ENCODE measurements at regions not wholly inside any gene's neighbourhood (a gene's known extent, or its start where the extent isn't known, plus 50 kb on each side); places are given as distances from the start of the nearest gene placed in this dataset.
"Not testable (repeated sequence)": the region's sequence is repeated elsewhere in the genome, so short reads cannot be mapped to it uniquely, and the experiment has no call there.

- no peak overlapping the region for H3K27ac ChIP-seq (ENCODE audit: low read depth, low read length)
- no peaks in the 10 kb centered on the region for H3K27me3 ChIP-seq (ENCODE audit: control insufficient read depth in 5 of 5, insufficient read depth in 4 of 5, low read length in 5 of 5)
- no peaks in the 10 kb centered on the region for H3K36me3 ChIP-seq (ENCODE audit: control insufficient read depth in 5 of 5, insufficient read depth in 5 of 5, low read length in 5 of 5)
- H3K9ac ChIP-seq (ENCODE audit: low read length in 5 of 5) = no peak overlapping the region
- H3K4me1 ChIP-seq (ENCODE audit: control insufficient read depth in 5 of 5, insufficient read depth in 5 of 5, low read length in 5 of 5) = no peaks in the 10 kb centered on the region
- no peak overlapping the region for H3K4me3 ChIP-seq (ENCODE audit: low read depth in 1 of 5, low read length in 5 of 5)
- no peaks in the 10 kb centered on the region for H3K9me3 ChIP-seq (ENCODE audit: control insufficient read depth in 5 of 5, low read length in 5 of 5)
Observed at GRCh38 chr13:70995338-70995737, 871.7 kb downstream of the DACH1 start.

- no peak overlapping the region for H3K9ac ChIP-seq (ENCODE audit: low read length in 5 of 5)
- no peaks in the 10 kb centered on the region for H3K9me3 ChIP-seq (ENCODE audit: control insufficient read depth in 5 of 5, low read length in 5 of 5)
- no peaks in the 10 kb centered on the region for H3K4me1 ChIP-seq (ENCODE audit: control insufficient read depth in 5 of 5, insufficient read depth in 5 of 5, low read length in 5 of 5)
- H3K27ac ChIP-seq (ENCODE audit: low read depth, low read length) = no peak overlapping the region
- H3K36me3 ChIP-seq (ENCODE audit: control insufficient read depth in 5 of 5, insufficient read depth in 5 of 5, low read length in 5 of 5) = no peaks in the 10 kb centered on the region
- H3K4me3 ChIP-seq (ENCODE audit: low read depth in 1 of 5, low read length in 5 of 5) = no peak overlapping the region
- H3K27me3 ChIP-seq (ENCODE audit: control insufficient read depth in 5 of 5, insufficient read depth in 4 of 5, low read length in 5 of 5) = no peaks in the 10 kb centered on the region
Observed at GRCh38 chr13:70994191-70994590, 872.8 kb downstream of the DACH1 start.

GRCh38 chr13:70987043-70987442, 878.8 kb upstream of the KLHL1 start:
- H3K4me1 ChIP-seq (ENCODE audit: control insufficient read depth in 5 of 5, insufficient read depth in 5 of 5, low read length in 5 of 5) = no peaks in the 10 kb centered on the region
- H3K27ac ChIP-seq (ENCODE audit: low read depth, low read length) = no peak overlapping the region
- H3K9ac ChIP-seq (ENCODE audit: low read length in 5 of 5) = no peak overlapping the region
- no peaks in the 10 kb centered on the region for H3K36me3 ChIP-seq (ENCODE audit: control insufficient read depth in 5 of 5, insufficient read depth in 5 of 5, low read length in 5 of 5)
- H3K9me3 ChIP-seq (ENCODE audit: control insufficient read depth in 5 of 5, low read length in 5 of 5) = peaks cover 0 to 2% (median 0%) of the 10 kb centered on the region in 5 donors
- H3K27me3 ChIP-seq (ENCODE audit: control insufficient read depth in 5 of 5, insufficient read depth in 4 of 5, low read length in 5 of 5) = no peaks in the 10 kb centered on the region
- H3K4me3 ChIP-seq (ENCODE audit: low read depth in 1 of 5, low read length in 5 of 5) = no peak overlapping the region

GRCh38 chr13:70985371-70985770, 877.1 kb upstream of the KLHL1 start:
- Histone ChIP-seq H3K36me3 (ENCODE audit: control insufficient read depth in 5 of 5, insufficient read depth in 5 of 5, low read length in 5 of 5) (no peaks in the 10 kb centered on the region), H3K9me3 (ENCODE audit: control insufficient read depth in 5 of 5, low read length in 5 of 5) (peaks cover 0 to 2% (median 0%) of the 10 kb centered on the region in 5 donors), H3K27me3 (ENCODE audit: control insufficient read depth in 5 of 5, insufficient read depth in 4 of 5, low read length in 5 of 5) (no peaks in the 10 kb centered on the region), H3K27ac (ENCODE audit: low read depth, low read length) (no peak overlapping the region), H3K4me1 (ENCODE audit: control insufficient read depth in 5 of 5, insufficient read depth in 5 of 5, low read length in 5 of 5) (no peaks in the 10 kb centered on the region), H3K4me3 (ENCODE audit: low read depth in 1 of 5, low read length in 5 of 5) (no peak overlapping the region), H3K9ac (ENCODE audit: low read length in 5 of 5) (no peak overlapping the region)

- not testable (repeated sequence) for H3K27me3 ChIP-seq (ENCODE audit: control insufficient read depth in 5 of 5, insufficient read depth in 4 of 5, low read length in 5 of 5); H3K9ac ChIP-seq (ENCODE audit: low read length in 5 of 5); H3K9me3 ChIP-seq (ENCODE audit: control insufficient read depth in 5 of 5, low read length in 5 of 5); H3K27ac ChIP-seq (ENCODE audit: low read depth, low read length); H3K4me3 ChIP-seq (ENCODE audit: low read depth in 1 of 5, low read length in 5 of 5); H3K36me3 ChIP-seq (ENCODE audit: control insufficient read depth in 5 of 5, insufficient read depth in 5 of 5, low read length in 5 of 5); H3K4me1 ChIP-seq (ENCODE audit: control insufficient read depth in 5 of 5, insufficient read depth in 5 of 5, low read length in 5 of 5)
Observed at GRCh38 chr13:70981219-70981618, 873.0 kb upstream of the KLHL1 start.

- no peak overlapping the region for H3K4me3 ChIP-seq (ENCODE audit: low read depth in 1 of 5, low read length in 5 of 5)
- no peaks in the 10 kb centered on the region for H3K9me3 ChIP-seq (ENCODE audit: control insufficient read depth in 5 of 5, low read length in 5 of 5)
- H3K9ac ChIP-seq (ENCODE audit: low read length in 5 of 5) = no peak overlapping the region
- no peaks in the 10 kb centered on the region for H3K36me3 ChIP-seq (ENCODE audit: control insufficient read depth in 5 of 5, insufficient read depth in 5 of 5, low read length in 5 of 5)
- H3K4me1 ChIP-seq (ENCODE audit: control insufficient read depth in 5 of 5, insufficient read depth in 5 of 5, low read length in 5 of 5) = no peaks in the 10 kb centered on the region
- H3K27ac ChIP-seq (ENCODE audit: low read depth, low read length) = no peak overlapping the region
- H3K27me3 ChIP-seq (ENCODE audit: control insufficient read depth in 5 of 5, insufficient read depth in 4 of 5, low read length in 5 of 5) = no peaks in the 10 kb centered on the region
Observed at GRCh38 chr13:70969321-70969720, 861.1 kb upstream of the KLHL1 start.

GRCh38 chr13:70967564-70967963, 859.3 kb upstream of the KLHL1 start:
- Histone ChIP-seq H3K9me3 (ENCODE audit: control insufficient read depth in 5 of 5, low read length in 5 of 5) (no peaks in the 10 kb centered on the region), H3K4me3 (ENCODE audit: low read depth in 1 of 5, low read length in 5 of 5) (no peak overlapping the region), H3K27ac (ENCODE audit: low read depth, low read length) (no peak overlapping the region), H3K36me3 (ENCODE audit: control insufficient read depth in 5 of 5, insufficient read depth in 5 of 5, low read length in 5 of 5) (no peaks in the 10 kb centered on the region), H3K27me3 (ENCODE audit: control insufficient read depth in 5 of 5, insufficient read depth in 4 of 5, low read length in 5 of 5) (no peaks in the 10 kb centered on the region), H3K4me1 (ENCODE audit: control insufficient read depth in 5 of 5, insufficient read depth in 5 of 5, low read length in 5 of 5) (no peaks in the 10 kb centered on the region), H3K9ac (ENCODE audit: low read length in 5 of 5) (no peak overlapping the region)

- H3K4me3 ChIP-seq (ENCODE audit: low read depth in 1 of 5, low read length in 5 of 5) = no peak overlapping the region
- H3K4me1 ChIP-seq (ENCODE audit: control insufficient read depth in 5 of 5, insufficient read depth in 5 of 5, low read length in 5 of 5) = no peaks in the 10 kb centered on the region
- no peaks in the 10 kb centered on the region for H3K27me3 ChIP-seq (ENCODE audit: control insufficient read depth in 5 of 5, insufficient read depth in 4 of 5, low read length in 5 of 5)
- H3K9ac ChIP-seq (ENCODE audit: low read length in 5 of 5) = no peak overlapping the region
- no peaks in the 10 kb centered on the region for H3K36me3 ChIP-seq (ENCODE audit: control insufficient read depth in 5 of 5, insufficient read depth in 5 of 5, low read length in 5 of 5)
- no peak overlapping the region for H3K27ac ChIP-seq (ENCODE audit: low read depth, low read length)
- no peaks in the 10 kb centered on the region for H3K9me3 ChIP-seq (ENCODE audit: control insufficient read depth in 5 of 5, low read length in 5 of 5)
Observed at GRCh38 chr13:70964874-70965273, 856.6 kb upstream of the KLHL1 start.

GRCh38 chr13:70964124-70964523, 855.9 kb upstream of the KLHL1 start:
- Histone ChIP-seq H3K27me3 (ENCODE audit: control insufficient read depth in 5 of 5, insufficient read depth in 4 of 5, low read length in 5 of 5) (no peaks in the 10 kb centered on the region), H3K36me3 (ENCODE audit: control insufficient read depth in 5 of 5, insufficient read depth in 5 of 5, low read length in 5 of 5) (no peaks in the 10 kb centered on the region), H3K9me3 (ENCODE audit: control insufficient read depth in 5 of 5, low read length in 5 of 5) (no peaks in the 10 kb centered on the region), H3K4me1 (ENCODE audit: control insufficient read depth in 5 of 5, insufficient read depth in 5 of 5, low read length in 5 of 5) (no peaks in the 10 kb centered on the region), H3K4me3 (ENCODE audit: low read depth in 1 of 5, low read length in 5 of 5) (no peak overlapping the region), H3K27ac (ENCODE audit: low read depth, low read length) (no peak overlapping the region), H3K9ac (ENCODE audit: low read length in 5 of 5) (no peak overlapping the region)

- Histone ChIP-seq H3K4me3 (ENCODE audit: low read depth in 1 of 5, low read length in 5 of 5) (no peak overlapping the region), H3K36me3 (ENCODE audit: control insufficient read depth in 5 of 5, insufficient read depth in 5 of 5, low read length in 5 of 5) (no peaks in the 10 kb centered on the region), H3K9ac (ENCODE audit: low read length in 5 of 5) (no peak overlapping the region), H3K27me3 (ENCODE audit: control insufficient read depth in 5 of 5, insufficient read depth in 4 of 5, low read length in 5 of 5) (no peaks in the 10 kb centered on the region), H3K9me3 (ENCODE audit: control insufficient read depth in 5 of 5, low read length in 5 of 5) (no peaks in the 10 kb centered on the region), H3K27ac (ENCODE audit: low read depth, low read length) (no peak overlapping the region), H3K4me1 (ENCODE audit: control insufficient read depth in 5 of 5, insufficient read depth in 5 of 5, low read length in 5 of 5) (no peaks in the 10 kb centered on the region)
Observed at GRCh38 chr13:70960841-70961443, 852.7 kb upstream of the KLHL1 start.

Measured in subcutaneous abdominal adipose tissue (tissue), 5 donors.